GM23338 (cell line): ENCODE measurements at regions not wholly inside any gene's neighbourhood (a gene's known extent, or its start where the extent isn't known, plus 50 kb on each side); places are given as distances from the start of the nearest gene placed in this dataset.

Experiments used
- ATAC-seq: fragments of 200-7000 bp; cut with Tn5 transposase; 3 replicates; pipeline ENCODE4 v1.9.1; 2020
- DNase-seq: peaks from one replicate; pipeline ENCODE4 v3.0.0-alpha.2; 2015; ENCODE audit warnings: low spot score
- H2AFZ ChIP-seq: fragments of 200-600 bp; sonication (generic); 2 replicates; pipeline ENCODE4 v1.8.0; 2016; ENCODE audit warnings: antibody characterized with exemption, mild to moderate bottlenecking, moderate library complexity
- H3F3A ChIP-seq: fragments of 200-600 bp; sonication (generic); replicated peaks from 2 replicates; pipeline ENCODE4 v1.8.0; 2017; ENCODE audit warnings: antibody characterized with exemption, mixed run types, low read depth
- H3K27ac ChIP-seq: fragments of 200-600 bp; sonication (generic); 2 replicates; pipeline ENCODE4 v1.6.1; 2016; ENCODE audit warnings: low read depth
- H3K27me3 ChIP-seq: fragments of 200-600 bp; sonication (generic); 2 replicates; pipeline ENCODE4 v1.8.0; 2016; ENCODE audit warnings: mild to moderate bottlenecking, mixed run types, moderate library complexity; ENCODE audit not compliant: insufficient read depth
- H3K36me3 ChIP-seq: fragments of 200-600 bp; sonication (generic); 2 replicates; pipeline ENCODE4 v1.8.0; 2016; ENCODE audit warnings: mild to moderate bottlenecking; ENCODE audit not compliant: insufficient read depth
- H3K4me1 ChIP-seq: fragments of 200-600 bp; sonication (generic); 2 replicates; pipeline ENCODE4 v1.8.0; 2016; ENCODE audit warnings: mild to moderate bottlenecking, moderate library complexity; ENCODE audit not compliant: insufficient read depth
- H3K4me2 ChIP-seq: fragments of 200-600 bp; sonication (generic); 2 replicates; pipeline ENCODE4 v1.7.1; 2017; ENCODE audit warnings: mixed run types
- H3K4me3 ChIP-seq: fragments of 200-600 bp; sonication (generic); 2 replicates; pipeline ENCODE4 v1.6.1; 2016; ENCODE audit warnings: mixed run types
- H3K79me2 ChIP-seq: fragments of 200-600 bp; sonication (generic); replicated peaks from 2 replicates; pipeline ENCODE4 v1.8.0; 2017; ENCODE audit warnings: mild to moderate bottlenecking; ENCODE audit not compliant: insufficient read depth
- H3K9me2 ChIP-seq: fragments of 200-600 bp; sonication (generic); 2 replicates; pipeline ENCODE4 v1.8.0; 2017; ENCODE audit not compliant: insufficient read depth
- H4K20me1 ChIP-seq: fragments of 200-600 bp; sonication (generic); replicated peaks from 2 replicates; pipeline ENCODE4 v1.8.0; 2017; ENCODE audit warnings: mild to moderate bottlenecking; ENCODE audit not compliant: insufficient read depth
- H3K27ac Mint-ChIP-seq: 2 replicates; pipeline ENCODE4 v1.8.0; 2020; ENCODE audit warnings: inconsistent platforms, mild to moderate bottlenecking, moderate library complexity, mixed read lengths
- H3K27me3 Mint-ChIP-seq: 3 replicates; pipeline ENCODE4 v1.8.0; 2022; ENCODE audit warnings: low read depth, mild to moderate bottlenecking, moderate library complexity, mixed read lengths, inconsistent platforms; ENCODE audit not compliant: insufficient read depth, poor library complexity
- H3K36me3 Mint-ChIP-seq: 3 replicates; pipeline ENCODE4 v1.8.0; 2021; ENCODE audit warnings: low read depth, mild to moderate bottlenecking, inconsistent platforms, moderate library complexity, mixed read lengths
- H3K4me1 Mint-ChIP-seq: 3 replicates; pipeline ENCODE4 v1.8.0; 2020; ENCODE audit warnings: mild to moderate bottlenecking, inconsistent platforms, mixed read lengths
- H3K4me3 Mint-ChIP-seq: 3 replicates; pipeline ENCODE4 v1.8.0; 2021; ENCODE audit warnings: moderate library complexity, mild to moderate bottlenecking, inconsistent platforms, mixed read lengths
- H3K9me3 Mint-ChIP-seq: 3 replicates; pipeline ENCODE4 v1.8.0; 2020; ENCODE audit warnings: moderate library complexity, mild to moderate bottlenecking, inconsistent platforms, mixed read lengths
- EZH2 ChIP-seq: fragments of 200-600 bp; sonication (generic); IDR thresholded peaks from one replicate; pipeline ENCODE4 v1.8.0; 2017; ENCODE audit warnings: antibody characterized with exemption, mild to moderate bottlenecking, low read depth; ENCODE audit not compliant: unreplicated experiment
- NANOG ChIP-seq: IDR thresholded peaks from 2 replicates; pipeline ENCODE4 v1.6.1; 2016; ENCODE audit warnings: antibody characterized with exemption, borderline replicate concordance
- POLR2AphosphoS5 ChIP-seq: IDR thresholded peaks from 2 replicates; pipeline ENCODE4 v1.6.1; 2016; ENCODE audit warnings: antibody characterized with exemption, low read depth
- STAT1 ChIP-seq: IDR thresholded peaks from one replicate; pipeline ENCODE4 v1.6.1; 2016; ENCODE audit warnings: antibody characterized with exemption; ENCODE audit not compliant: unreplicated experiment
- ZNF114 ChIP-seq: fragments of 250-450 bp; sonication (Bioruptor Pico); IDR thresholded peaks from 2 replicates; pipeline ENCODE4 v1.5.0; 2020; ENCODE audit warnings: mild to moderate bottlenecking, moderate library complexity
- ZNF331 ChIP-seq: fragments of 250-450 bp; sonication (Bioruptor Pico); IDR thresholded peaks from 2 replicates; pipeline ENCODE4 v1.5.0; 2020; ENCODE audit warnings: low read depth, mild to moderate bottlenecking, moderate library complexity
- TF ChIP-seq, protein P1 (sequence below): fragments of 250-450 bp; sonication (Bioruptor Pico); IDR thresholded peaks from 2 replicates; pipeline ENCODE4 v1.5.0; 2020; ENCODE audit warnings: mild to moderate bottlenecking, moderate library complexity
- TF ChIP-seq, protein P2 (sequence below): IDR thresholded peaks from one replicate; pipeline ENCODE4 v1.6.1; 2018; ENCODE audit warnings: antibody characterized with exemption; ENCODE audit not compliant: unreplicated experiment
- TF ChIP-seq, protein P3 (sequence below): IDR thresholded peaks from 2 replicates; pipeline ENCODE4 v1.6.1; 2016; ENCODE audit warnings: antibody characterized with exemption
- TF ChIP-seq, protein P4 (sequence below), 2 experiments: fragments of 200-600 bp in 1 of 2; sonication (generic) in 1 of 2; conservative IDR thresholded peaks; 2 replicates each; pipeline versions ENCODE4 v1.5.1 to v1.6.1; 2016 to 2017; ENCODE audit warnings: antibody characterized with exemption in 2 of 2, low read depth in 2 of 2, mild to moderate bottlenecking in 2 of 2, moderate library complexity in 1 of 2

DNA sequence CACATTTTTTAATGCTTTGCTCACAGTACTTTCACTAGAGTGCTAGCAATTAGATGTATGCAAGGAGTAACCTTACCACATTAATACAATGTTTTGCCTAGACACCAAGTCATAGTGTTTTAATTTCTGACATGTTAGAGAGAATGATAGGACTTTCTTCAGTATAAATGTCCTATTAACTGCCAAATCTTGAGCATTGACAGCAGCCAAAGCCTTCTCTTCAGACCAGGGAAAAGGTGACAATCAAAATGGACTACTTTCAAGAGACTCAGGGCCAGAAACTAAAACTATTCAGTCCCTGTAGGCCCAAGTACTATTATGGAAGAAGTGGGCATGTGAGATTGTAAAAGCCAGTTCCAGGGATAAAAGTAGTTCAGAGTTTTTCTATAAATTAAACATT is 201.4 kb upstream of the PCDH15 start:
- Mint-ChIP-seq H3K9me3 (peaks cover 28% of the 10 kb centered on the region), H3K4me3 (no peak overlapping the region), H3K36me3 (peaks cover 25% of the 10 kb centered on the region; the same call in 2 of the 3 replicates), H3K27me3 (no peaks in the 10 kb centered on the region), H3K27ac (no peak overlapping the region), H3K4me1 (no peaks in the 10 kb centered on the region; the same call in 1 of the 3 replicates)
- Histone ChIP-seq H4K20me1 (no peaks in the 10 kb centered on the region), H3F3A (no peaks in the 10 kb centered on the region), H3K79me2 (no peaks in the 10 kb centered on the region), H3K36me3 (no peaks in the 10 kb centered on the region), H3K27ac (no peak overlapping the region), H3K4me3 (no peak overlapping the region), H3K27me3 (no peaks in the 10 kb centered on the region), H2AFZ (no peak overlapping the region), H3K4me1 (no peaks in the 10 kb centered on the region), H3K4me2 (no peak overlapping the region), H3K9me2 (no peaks in the 10 kb centered on the region)
- DNase-seq (no peak), ATAC-seq (no peak)
- no peak for TF ChIP-seq EZH2
- TF ChIP-seq POLR2AphosphoS5 = no peak
- TF ChIP-seq ZNF331 (CRISPR knock-in tag) = no peak
- TF ChIP-seq, protein P1, sequence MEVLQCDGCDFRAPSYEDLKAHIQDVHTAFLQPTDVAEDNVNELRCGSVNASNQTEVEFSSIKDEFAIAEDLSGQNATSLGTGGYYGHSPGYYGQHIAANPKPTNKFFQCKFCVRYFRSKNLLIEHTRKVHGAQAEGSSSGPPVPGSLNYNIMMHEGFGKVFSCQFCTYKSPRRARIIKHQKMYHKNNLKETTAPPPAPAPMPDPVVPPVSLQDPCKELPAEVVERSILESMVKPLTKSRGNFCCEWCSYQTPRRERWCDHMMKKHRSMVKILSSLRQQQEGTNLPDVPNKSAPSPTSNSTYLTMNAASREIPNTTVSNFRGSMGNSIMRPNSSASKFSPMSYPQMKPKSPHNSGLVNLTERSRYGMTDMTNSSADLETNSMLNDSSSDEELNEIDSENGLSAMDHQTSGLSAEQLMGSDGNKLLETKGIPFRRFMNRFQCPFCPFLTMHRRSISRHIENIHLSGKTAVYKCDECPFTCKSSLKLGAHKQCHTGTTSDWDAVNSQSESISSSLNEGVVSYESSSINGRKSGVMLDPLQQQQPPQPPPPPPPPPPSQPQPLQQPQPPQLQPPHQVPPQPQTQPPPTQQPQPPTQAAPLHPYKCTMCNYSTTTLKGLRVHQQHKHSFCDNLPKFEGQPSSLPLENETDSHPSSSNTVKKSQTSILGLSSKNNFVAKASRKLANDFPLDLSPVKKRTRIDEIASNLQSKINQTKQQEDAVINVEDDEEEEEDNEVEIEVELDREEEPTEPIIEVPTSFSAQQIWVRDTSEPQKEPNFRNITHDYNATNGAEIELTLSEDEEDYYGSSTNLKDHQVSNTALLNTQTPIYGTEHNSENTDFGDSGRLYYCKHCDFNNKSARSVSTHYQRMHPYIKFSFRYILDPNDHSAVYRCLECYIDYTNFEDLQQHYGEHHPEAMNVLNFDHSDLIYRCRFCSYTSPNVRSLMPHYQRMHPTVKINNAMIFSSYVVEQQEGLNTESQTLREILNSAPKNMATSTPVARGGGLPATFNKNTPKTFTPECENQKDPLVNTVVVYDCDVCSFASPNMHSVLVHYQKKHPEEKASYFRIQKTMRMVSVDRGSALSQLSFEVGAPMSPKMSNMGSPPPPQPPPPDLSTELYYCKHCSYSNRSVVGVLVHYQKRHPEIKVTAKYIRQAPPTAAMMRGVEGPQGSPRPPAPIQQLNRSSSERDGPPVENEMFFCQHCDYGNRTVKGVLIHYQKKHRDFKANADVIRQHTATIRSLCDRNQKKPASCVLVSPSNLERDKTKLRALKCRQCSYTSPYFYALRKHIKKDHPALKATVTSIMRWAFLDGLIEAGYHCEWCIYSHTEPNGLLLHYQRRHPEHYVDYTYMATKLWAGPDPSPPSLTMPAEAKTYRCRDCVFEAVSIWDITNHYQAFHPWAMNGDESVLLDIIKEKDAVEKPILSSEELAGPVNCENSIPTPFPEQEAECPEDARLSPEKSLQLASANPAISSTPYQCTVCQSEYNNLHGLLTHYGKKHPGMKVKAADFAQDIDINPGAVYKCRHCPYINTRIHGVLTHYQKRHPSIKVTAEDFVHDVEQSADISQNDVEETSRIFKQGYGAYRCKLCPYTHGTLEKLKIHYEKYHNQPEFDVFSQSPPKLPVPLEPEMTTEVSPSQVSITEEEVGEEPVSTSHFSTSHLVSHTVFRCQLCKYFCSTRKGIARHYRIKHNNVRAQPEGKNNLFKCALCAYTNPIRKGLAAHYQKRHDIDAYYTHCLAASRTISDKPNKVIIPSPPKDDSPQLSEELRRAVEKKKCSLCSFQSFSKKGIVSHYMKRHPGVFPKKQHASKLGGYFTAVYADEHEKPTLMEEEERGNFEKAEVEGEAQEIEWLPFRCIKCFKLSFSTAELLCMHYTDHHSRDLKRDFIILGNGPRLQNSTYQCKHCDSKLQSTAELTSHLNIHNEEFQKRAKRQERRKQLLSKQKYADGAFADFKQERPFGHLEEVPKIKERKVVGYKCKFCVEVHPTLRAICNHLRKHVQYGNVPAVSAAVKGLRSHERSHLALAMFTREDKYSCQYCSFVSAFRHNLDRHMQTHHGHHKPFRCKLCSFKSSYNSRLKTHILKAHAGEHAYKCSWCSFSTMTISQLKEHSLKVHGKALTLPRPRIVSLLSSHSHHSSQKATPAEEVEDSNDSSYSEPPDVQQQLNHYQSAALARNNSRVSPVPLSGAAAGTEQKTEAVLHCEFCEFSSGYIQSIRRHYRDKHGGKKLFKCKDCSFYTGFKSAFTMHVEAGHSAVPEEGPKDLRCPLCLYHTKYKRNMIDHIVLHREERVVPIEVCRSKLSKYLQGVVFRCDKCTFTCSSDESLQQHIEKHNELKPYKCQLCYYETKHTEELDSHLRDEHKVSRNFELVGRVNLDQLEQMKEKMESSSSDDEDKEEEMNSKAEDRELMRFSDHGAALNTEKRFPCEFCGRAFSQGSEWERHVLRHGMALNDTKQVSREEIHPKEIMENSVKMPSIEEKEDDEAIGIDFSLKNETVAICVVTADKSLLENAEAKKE (CRISPR knock-in tag) = no peak
- TF ChIP-seq ZNF114 (CRISPR knock-in tag) = no peak
- TF ChIP-seq, protein P2, sequence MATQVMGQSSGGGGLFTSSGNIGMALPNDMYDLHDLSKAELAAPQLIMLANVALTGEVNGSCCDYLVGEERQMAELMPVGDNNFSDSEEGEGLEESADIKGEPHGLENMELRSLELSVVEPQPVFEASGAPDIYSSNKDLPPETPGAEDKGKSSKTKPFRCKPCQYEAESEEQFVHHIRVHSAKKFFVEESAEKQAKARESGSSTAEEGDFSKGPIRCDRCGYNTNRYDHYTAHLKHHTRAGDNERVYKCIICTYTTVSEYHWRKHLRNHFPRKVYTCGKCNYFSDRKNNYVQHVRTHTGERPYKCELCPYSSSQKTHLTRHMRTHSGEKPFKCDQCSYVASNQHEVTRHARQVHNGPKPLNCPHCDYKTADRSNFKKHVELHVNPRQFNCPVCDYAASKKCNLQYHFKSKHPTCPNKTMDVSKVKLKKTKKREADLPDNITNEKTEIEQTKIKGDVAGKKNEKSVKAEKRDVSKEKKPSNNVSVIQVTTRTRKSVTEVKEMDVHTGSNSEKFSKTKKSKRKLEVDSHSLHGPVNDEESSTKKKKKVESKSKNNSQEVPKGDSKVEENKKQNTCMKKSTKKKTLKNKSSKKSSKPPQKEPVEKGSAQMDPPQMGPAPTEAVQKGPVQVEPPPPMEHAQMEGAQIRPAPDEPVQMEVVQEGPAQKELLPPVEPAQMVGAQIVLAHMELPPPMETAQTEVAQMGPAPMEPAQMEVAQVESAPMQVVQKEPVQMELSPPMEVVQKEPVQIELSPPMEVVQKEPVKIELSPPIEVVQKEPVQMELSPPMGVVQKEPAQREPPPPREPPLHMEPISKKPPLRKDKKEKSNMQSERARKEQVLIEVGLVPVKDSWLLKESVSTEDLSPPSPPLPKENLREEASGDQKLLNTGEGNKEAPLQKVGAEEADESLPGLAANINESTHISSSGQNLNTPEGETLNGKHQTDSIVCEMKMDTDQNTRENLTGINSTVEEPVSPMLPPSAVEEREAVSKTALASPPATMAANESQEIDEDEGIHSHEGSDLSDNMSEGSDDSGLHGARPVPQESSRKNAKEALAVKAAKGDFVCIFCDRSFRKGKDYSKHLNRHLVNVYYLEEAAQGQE = no peak
- TF ChIP-seq, protein P3, sequence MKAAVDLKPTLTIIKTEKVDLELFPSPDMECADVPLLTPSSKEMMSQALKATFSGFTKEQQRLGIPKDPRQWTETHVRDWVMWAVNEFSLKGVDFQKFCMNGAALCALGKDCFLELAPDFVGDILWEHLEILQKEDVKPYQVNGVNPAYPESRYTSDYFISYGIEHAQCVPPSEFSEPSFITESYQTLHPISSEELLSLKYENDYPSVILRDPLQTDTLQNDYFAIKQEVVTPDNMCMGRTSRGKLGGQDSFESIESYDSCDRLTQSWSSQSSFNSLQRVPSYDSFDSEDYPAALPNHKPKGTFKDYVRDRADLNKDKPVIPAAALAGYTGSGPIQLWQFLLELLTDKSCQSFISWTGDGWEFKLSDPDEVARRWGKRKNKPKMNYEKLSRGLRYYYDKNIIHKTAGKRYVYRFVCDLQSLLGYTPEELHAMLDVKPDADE = no peak
- TF ChIP-seq, protein P4, sequence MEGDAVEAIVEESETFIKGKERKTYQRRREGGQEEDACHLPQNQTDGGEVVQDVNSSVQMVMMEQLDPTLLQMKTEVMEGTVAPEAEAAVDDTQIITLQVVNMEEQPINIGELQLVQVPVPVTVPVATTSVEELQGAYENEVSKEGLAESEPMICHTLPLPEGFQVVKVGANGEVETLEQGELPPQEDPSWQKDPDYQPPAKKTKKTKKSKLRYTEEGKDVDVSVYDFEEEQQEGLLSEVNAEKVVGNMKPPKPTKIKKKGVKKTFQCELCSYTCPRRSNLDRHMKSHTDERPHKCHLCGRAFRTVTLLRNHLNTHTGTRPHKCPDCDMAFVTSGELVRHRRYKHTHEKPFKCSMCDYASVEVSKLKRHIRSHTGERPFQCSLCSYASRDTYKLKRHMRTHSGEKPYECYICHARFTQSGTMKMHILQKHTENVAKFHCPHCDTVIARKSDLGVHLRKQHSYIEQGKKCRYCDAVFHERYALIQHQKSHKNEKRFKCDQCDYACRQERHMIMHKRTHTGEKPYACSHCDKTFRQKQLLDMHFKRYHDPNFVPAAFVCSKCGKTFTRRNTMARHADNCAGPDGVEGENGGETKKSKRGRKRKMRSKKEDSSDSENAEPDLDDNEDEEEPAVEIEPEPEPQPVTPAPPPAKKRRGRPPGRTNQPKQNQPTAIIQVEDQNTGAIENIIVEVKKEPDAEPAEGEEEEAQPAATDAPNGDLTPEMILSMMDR (conservative IDR thresholded peaks at IDR 0.05; ENCODE audit: low read depth in 2 of 2) = no peak
- no peak for TF ChIP-seq NANOG
- no peak for TF ChIP-seq STAT1
